T-helper 1 cell treated with Interleukin-12 subunit alpha and Interleukin-12 subunit beta and Interleukin-4 antibody, amounts not matched to agents 30 μg/mL and 1 μg/mL, for 36 hours (primary cell): ENCODE measurements at regions not wholly inside any gene's neighbourhood (a gene's known extent, or its start where the extent isn't known, plus 50 kb on each side); places are given as distances from the start of the nearest gene placed in this dataset.

Source experiments
- H3K27ac Mint-ChIP-seq: one replicate; pipeline ENCODE4 v1.8.0; 2021; ENCODE audit warnings: mild to moderate bottlenecking, mixed read lengths
- H3K27me3 Mint-ChIP-seq: one replicate; pipeline ENCODE4 v1.8.0; 2021; ENCODE audit warnings: low read depth, mixed read lengths
- H3K36me3 Mint-ChIP-seq: one replicate; pipeline ENCODE4 v1.8.0; 2021; ENCODE audit warnings: low read depth, mixed read lengths
- H3K4me1 Mint-ChIP-seq: one replicate; pipeline ENCODE4 v1.8.0; 2021; ENCODE audit warnings: low read depth, mixed read lengths
- H3K4me3 Mint-ChIP-seq: one replicate; pipeline ENCODE4 v1.8.0; 2021; ENCODE audit warnings: mild to moderate bottlenecking, moderate library complexity, mixed read lengths
- H3K9me3 Mint-ChIP-seq: one replicate; pipeline ENCODE4 v1.8.0; 2021; ENCODE audit warnings: mixed read lengths

- Mint-ChIP-seq H3K27me3 (no peaks in the 10 kb centered on the region), H3K27ac (no peak overlapping the region), H3K36me3 (no peaks in the 10 kb centered on the region), H3K9me3 (no peaks in the 10 kb centered on the region), H3K4me3 (no peak overlapping the region), H3K4me1 (no peaks in the 10 kb centered on the region)
These were observed 107.9 kb downstream of the PDGFA start for GRCh38 chr7:411677-412312.

- Mint-ChIP-seq H3K36me3 (no peaks in the 10 kb centered on the region), H3K27ac (no peak overlapping the region), H3K9me3 (peaks cover 1% of the 10 kb centered on the region), H3K27me3 (no peaks in the 10 kb centered on the region), H3K4me1 (no peaks in the 10 kb centered on the region), H3K4me3 (no peak overlapping the region)
These were observed 107.3 kb downstream of the PDGFA start for GRCh38 chr7:412313-412710.

- peaks cover 2% of the 10 kb centered on the region for H3K36me3 Mint-ChIP-seq
- no peaks in the 10 kb centered on the region for H3K27me3 Mint-ChIP-seq
These were observed 104.7 kb downstream of the PDGFA start for GRCh38 chr7:414681-415560.

GRCh38 chr7:415646-416525 is 103.8 kb downstream of the PDGFA start:
- Mint-ChIP-seq H3K27me3 (no peaks in the 10 kb centered on the region), H3K27ac (no peak overlapping the region), H3K4me3 (no peak overlapping the region)

More at GRCh38 chr7:414681-415560, 104.7 kb downstream of the PDGFA start:
- Mint-ChIP-seq H3K4me3 (no peak overlapping the region), H3K9me3 (peaks cover 10% of the 10 kb centered on the region), H3K27ac (no peak overlapping the region), H3K4me1 (no peaks in the 10 kb centered on the region)

DNA sequence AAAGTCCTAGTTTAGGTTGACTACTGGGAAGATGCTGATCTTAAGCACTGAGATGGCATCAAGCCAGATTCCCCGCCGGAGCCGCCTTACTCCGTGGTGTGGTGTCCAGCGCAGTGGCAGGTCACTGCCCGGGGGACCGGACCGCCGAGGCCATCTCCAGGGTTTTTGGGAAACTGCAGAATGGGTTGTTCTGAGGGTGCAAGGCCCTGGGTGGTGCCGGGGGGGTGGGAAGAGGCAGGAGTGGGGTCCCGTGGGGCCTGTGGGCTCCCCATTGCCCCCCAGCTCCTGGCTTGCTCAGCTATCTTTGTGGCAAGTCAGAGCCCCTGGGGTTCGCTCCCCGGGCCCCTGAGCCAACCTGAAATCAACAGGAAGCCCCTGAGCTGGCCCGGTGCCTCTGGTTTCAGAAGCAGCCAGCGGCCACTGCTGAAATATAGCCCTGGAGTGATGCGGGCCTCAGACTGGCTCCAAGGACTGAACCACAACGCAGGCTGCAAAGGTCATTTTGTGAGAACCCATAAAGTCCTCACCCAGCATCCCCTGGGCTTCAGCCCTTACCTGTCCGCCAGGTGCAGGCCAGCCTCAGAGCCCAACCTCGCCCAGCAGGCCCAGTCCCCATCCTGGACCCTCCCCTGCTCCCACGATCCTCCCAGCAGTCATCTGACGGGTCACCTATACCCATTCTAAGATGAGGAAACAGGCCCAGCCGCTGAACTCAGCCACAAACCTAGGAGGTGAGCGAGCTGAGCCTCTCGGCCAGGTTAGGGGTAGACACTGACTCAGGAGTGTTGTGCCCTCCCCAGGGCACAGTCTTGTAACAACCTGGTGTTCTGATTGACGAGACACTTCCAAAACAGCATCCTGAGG is 102.7 kb downstream of the PDGFA start:
- H3K4me3 Mint-ChIP-seq, result no peak overlapping the region
- H3K36me3 Mint-ChIP-seq, result peaks cover 2% of the 10 kb centered on the region
- no peak overlapping the region for H3K27ac Mint-ChIP-seq
- no peaks in the 10 kb centered on the region for H3K27me3 Mint-ChIP-seq
- H3K9me3 Mint-ChIP-seq, result peaks cover 10% of the 10 kb centered on the region
- H3K4me1 Mint-ChIP-seq, result no peaks in the 10 kb centered on the region

More at GRCh38 chr7:415646-416525, 103.8 kb downstream of the PDGFA start:
- H3K36me3 Mint-ChIP-seq, result peaks cover 2% of the 10 kb centered on the region
- peaks cover 10% of the 10 kb centered on the region for H3K9me3 Mint-ChIP-seq
- H3K4me1 Mint-ChIP-seq, result no peaks in the 10 kb centered on the region

DNA sequence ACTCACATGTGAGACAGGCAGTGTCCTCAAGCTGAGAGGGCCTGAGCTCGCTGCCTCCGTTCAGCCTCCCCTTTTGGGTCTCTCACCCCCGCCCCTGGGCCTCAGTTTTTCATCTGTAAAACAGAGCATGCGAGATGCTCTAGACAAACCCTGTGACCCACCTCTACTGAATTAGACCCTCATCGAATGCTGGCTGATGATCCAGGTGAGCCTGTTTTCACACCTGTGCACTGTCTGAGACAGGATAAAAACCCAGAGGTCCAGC is 102.1 kb downstream of the PDGFA start:
- Mint-ChIP-seq H3K27ac (no peak overlapping the region), H3K27me3 (no peaks in the 10 kb centered on the region), H3K36me3 (peaks cover 2% of the 10 kb centered on the region), H3K4me1 (no peaks in the 10 kb centered on the region), H3K4me3 (no peak overlapping the region), H3K9me3 (peaks cover 10% of the 10 kb centered on the region)

DNA sequence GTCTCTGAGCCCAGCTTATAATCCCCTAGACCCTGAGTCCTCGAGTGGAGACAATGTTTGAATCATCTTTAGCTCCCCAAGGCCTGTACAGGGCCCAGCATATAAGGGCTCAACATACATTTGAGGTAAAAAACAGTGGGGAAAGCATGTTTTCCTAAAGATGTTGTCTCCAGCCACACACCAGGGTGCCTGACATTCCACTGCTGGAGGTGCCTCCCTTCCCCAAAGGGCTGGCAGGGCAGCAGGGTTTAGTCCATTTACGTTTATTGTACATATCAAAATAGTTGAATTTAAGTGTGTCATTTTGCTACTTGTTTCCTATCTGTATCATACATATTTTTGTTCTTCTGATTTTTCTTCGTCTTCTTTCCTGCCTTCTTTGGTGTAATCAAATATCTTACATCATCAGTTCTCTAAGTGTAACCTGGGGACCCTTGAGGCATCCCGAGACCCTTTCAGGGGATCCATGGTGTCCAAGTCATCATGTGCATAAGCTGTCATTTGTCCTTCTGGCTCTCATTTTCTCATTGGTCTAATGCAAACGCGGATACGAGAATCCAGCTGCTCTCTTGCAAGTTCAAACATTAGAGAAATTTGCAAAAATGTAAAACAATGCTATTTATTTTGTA is 101.6 kb downstream of the PDGFA start:
- no peaks in the 10 kb centered on the region for H3K4me1 Mint-ChIP-seq
- H3K36me3 Mint-ChIP-seq, result peaks cover 2% of the 10 kb centered on the region
- no peak overlapping the region for H3K27ac Mint-ChIP-seq
- peaks cover 10% of the 10 kb centered on the region for H3K9me3 Mint-ChIP-seq
- no peak overlapping the region for H3K4me3 Mint-ChIP-seq
- H3K27me3 Mint-ChIP-seq, result no peaks in the 10 kb centered on the region

DNA sequence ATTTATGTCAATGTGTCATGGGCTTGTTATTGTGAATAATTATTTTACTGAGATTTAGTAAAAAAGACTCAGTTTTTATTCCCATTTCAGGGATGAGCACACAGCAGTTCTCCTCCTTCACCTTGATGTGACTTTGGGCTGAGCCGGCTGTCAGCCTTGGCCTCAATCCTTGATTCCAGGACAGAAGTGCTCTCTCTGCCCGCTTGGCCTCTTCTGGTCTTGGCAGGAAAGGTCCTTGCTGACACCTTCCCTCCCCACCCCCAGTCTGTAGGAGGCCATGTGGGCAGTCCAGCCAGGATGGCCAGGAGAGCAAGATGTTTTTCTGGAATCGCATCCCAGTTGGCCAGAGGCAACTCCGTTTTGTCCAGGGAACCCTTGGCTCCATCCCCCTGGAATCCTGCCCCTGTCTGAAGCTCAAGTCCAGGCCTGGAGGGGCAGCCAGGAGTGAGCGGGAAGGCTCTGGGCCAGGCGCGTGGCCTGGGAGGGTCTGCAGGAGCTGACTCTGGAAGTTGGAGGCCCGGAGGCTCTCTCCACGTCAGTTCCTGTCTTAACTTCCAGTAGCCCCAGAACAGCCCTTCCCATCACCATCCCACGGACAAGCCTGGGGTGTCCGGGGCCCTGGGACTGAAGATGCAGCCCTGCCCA is 100.9 kb downstream of the PDGFA start:
- H3K27ac Mint-ChIP-seq, result no peak overlapping the region
- no peaks in the 10 kb centered on the region for H3K4me1 Mint-ChIP-seq
- H3K9me3 Mint-ChIP-seq, result peaks cover 10% of the 10 kb centered on the region
- no peak overlapping the region for H3K4me3 Mint-ChIP-seq
- peaks cover 2% of the 10 kb centered on the region for H3K36me3 Mint-ChIP-seq
- no peaks in the 10 kb centered on the region for H3K27me3 Mint-ChIP-seq

GRCh38 chr7:420142-421093 is 99.2 kb downstream of the PDGFA start:
- peaks cover 10% of the 10 kb centered on the region for H3K9me3 Mint-ChIP-seq
- H3K27ac Mint-ChIP-seq, result no peak overlapping the region
- no peaks in the 10 kb centered on the region for H3K4me1 Mint-ChIP-seq
- no peak overlapping the region for H3K4me3 Mint-ChIP-seq
- H3K36me3 Mint-ChIP-seq, result peaks cover 2% of the 10 kb centered on the region
- H3K27me3 Mint-ChIP-seq, result no peaks in the 10 kb centered on the region

- H3K4me3 Mint-ChIP-seq, result no peak overlapping the region
These were observed 98.3 kb downstream of the PDGFA start for GRCh38 chr7:421136-421991.

DNA sequence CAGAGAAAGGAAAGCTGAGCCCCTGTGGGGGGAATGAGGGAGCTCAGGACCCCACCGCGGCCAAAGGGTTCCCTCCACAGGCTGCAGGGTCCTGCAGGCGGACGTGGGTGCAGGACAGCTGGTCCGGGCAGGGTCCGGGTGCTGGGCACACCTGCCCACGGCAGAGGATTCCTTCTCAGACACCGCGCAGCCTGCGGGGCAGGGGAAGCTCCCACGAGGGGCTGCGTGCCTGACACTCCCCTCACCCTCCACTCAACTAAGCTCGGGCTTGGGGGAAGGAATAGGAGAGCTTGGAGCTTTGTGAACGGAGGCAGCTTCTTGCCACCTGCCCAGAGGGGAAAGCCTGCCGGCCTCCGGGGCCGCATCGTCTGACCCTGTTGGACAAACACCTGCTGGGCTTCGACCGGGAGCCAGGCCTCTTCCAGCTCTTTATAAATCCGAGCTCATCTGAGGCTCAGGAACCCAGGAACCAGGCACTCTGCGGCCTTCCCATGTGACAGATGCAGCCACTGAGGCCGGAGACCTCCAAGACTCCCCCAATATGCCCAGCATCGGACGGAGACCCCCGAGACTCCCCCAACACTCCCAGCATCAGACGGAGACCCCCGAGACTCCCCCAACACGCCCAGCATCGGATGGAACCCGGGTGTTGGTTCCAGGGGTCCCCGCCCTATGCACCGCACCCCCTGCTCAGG is 97.3 kb downstream of the PDGFA start:
- peaks cover 2% of the 10 kb centered on the region for H3K36me3 Mint-ChIP-seq
- no peak overlapping the region for H3K4me3 Mint-ChIP-seq
- H3K27ac Mint-ChIP-seq, result no peak overlapping the region
- no peaks in the 10 kb centered on the region for H3K27me3 Mint-ChIP-seq
- no peaks in the 10 kb centered on the region for H3K4me1 Mint-ChIP-seq
- H3K9me3 Mint-ChIP-seq, result peaks cover 9% of the 10 kb centered on the region

More at GRCh38 chr7:421136-421991, 98.3 kb downstream of the PDGFA start:
- Mint-ChIP-seq H3K27me3 (no peaks in the 10 kb centered on the region), H3K36me3 (peaks cover 2% of the 10 kb centered on the region), H3K27ac (no peak overlapping the region), H3K9me3 (peaks cover 10% of the 10 kb centered on the region), H3K4me1 (no peaks in the 10 kb centered on the region)
